SK-N-SH (cell line): ENCODE measurements at regions not wholly inside any gene's neighbourhood (a gene's known extent, or its start where the extent isn't known, plus 50 kb on each side); places are given as distances from the start of the nearest gene placed in this dataset.

ENCODE experiments used
- CTCF ChIA-PET: fragments of 300-600, 350-600 bp; formaldehyde crosslinking; extraction: SDS; loops from one replicate; lab custom pipeline; 2021; lab: Yijun Ruan, JAX
- POLR2A ChIA-PET: fragments of 350-600 bp; sonication (Branson Sonifier 250); formaldehyde crosslinking; extraction: SDS; loops from one replicate; lab custom pipeline; 2020; ENCODE audit warnings: antibody characterized with exemption, inconsistent platforms; lab: Yijun Ruan, JAX
- DNase-seq: peaks from one replicate; pipeline ENCODE4 v3.0.0; 2012
- H2AFZ ChIP-seq: fragments of 200-600 bp; sonication (generic); 2 replicates; pipeline ENCODE4 v1.8.1; 2016; ENCODE audit warnings: antibody characterized with exemption, mild to moderate bottlenecking, low read depth
- H3F3A ChIP-seq: fragments of 200-600 bp; sonication (generic); replicated peaks from 2 replicates; pipeline ENCODE3; 2016; ENCODE audit warnings: antibody characterized with exemption, mild to moderate bottlenecking; ENCODE audit not compliant: insufficient read depth
- H3K27ac ChIP-seq, 2 experiments: fragments of 200-500 bp in 1 of 2; fragments of 200-600 bp in 1 of 2; sonication (Bioruptor generic) in 1 of 2; sonication (generic), shearing (Covaris generic) in 1 of 2; 2 replicates each; pipeline versions ENCODE4 v1.5.1 to v1.6.1; 2014 to 2016; ENCODE audit warnings: low read depth in 2 of 2, inconsistent platforms in 1 of 2, low read length in 1 of 2, mild to moderate bottlenecking in 1 of 2, mixed read lengths in 1 of 2
- H3K27me3 ChIP-seq: fragments of 200-600 bp; sonication (generic), shearing (Covaris generic); 2 replicates; pipeline ENCODE4 v1.6.1; 2016; ENCODE audit warnings: mixed run types; ENCODE audit not compliant: insufficient read depth
- H3K36me3 ChIP-seq, 2 experiments: fragments of 200-500 bp in 1 of 2; fragments of 200-600 bp in 1 of 2; sonication (Bioruptor generic) in 1 of 2; sonication (generic) in 1 of 2; replicated peaks in 1 of 2; 2 replicates each; pipeline versions ENCODE3 to v1.5.1; 2014 to 2016; ENCODE audit warnings: low read length in 1 of 2, mild to moderate bottlenecking in 1 of 2; ENCODE audit not compliant: insufficient read depth in 2 of 2, control insufficient read depth in 1 of 2
- H3K4me1 ChIP-seq, 2 experiments: fragments of 200-500 bp in 1 of 2; fragments of 200-600 bp in 1 of 2; sonication (Bioruptor generic) in 1 of 2; sonication (generic), shearing (Covaris generic) in 1 of 2; 2 replicates each; pipeline versions ENCODE4 v1.5.1 to v1.6.1; 2014 to 2016; ENCODE audit warnings: low read depth in 1 of 2, low read length in 1 of 2, mixed run types in 1 of 2; ENCODE audit not compliant: insufficient read depth in 2 of 2, control insufficient read depth in 1 of 2
- H3K4me2 ChIP-seq: fragments of 200-600 bp; sonication (generic), shearing (Covaris generic); 2 replicates; pipeline ENCODE4 v1.6.1; 2017; ENCODE audit warnings: mixed run types
- H3K4me3 ChIP-seq, 2 experiments: fragments of 200-500 bp in 1 of 2; fragments of 200-600 bp in 1 of 2; sonication (Bioruptor generic) in 1 of 2; sonication (generic), shearing (Covaris generic) in 1 of 2; 2 replicates each; pipeline versions ENCODE4 v1.5.1 to v1.8.1; 2014 to 2016; ENCODE audit warnings: low read depth in 2 of 2, inconsistent platforms in 1 of 2, low read length in 1 of 2, mild to moderate bottlenecking in 1 of 2, mixed read lengths in 1 of 2, moderate library complexity in 1 of 2
- H3K79me2 ChIP-seq: fragments of 200-600 bp; sonication (generic); 2 replicates; pipeline ENCODE4 v1.8.1; 2017; ENCODE audit warnings: mild to moderate bottlenecking; ENCODE audit not compliant: insufficient read depth
- H3K9ac ChIP-seq: fragments of 200-600 bp; sonication (generic); 2 replicates; pipeline ENCODE4 v1.6.1; 2017; ENCODE audit warnings: mixed run types
- H3K9me2 ChIP-seq: fragments of 200-600 bp; sonication (generic); 2 replicates; pipeline ENCODE4 v1.6.1; 2017; ENCODE audit warnings: mixed run types
- H3K9me3 ChIP-seq: fragments of 200-600 bp; sonication (generic); 2 replicates; pipeline ENCODE4 v1.6.1; 2017; ENCODE audit warnings: mixed run types, mild to moderate bottlenecking, moderate library complexity
- H4K20me1 ChIP-seq: fragments of 200-600 bp; sonication (generic); 2 replicates; pipeline ENCODE4 v1.6.1; 2017; ENCODE audit warnings: mild to moderate bottlenecking, mixed run types; ENCODE audit not compliant: insufficient read depth
- ELF1 ChIP-seq: IDR thresholded peaks from 2 replicates; pipeline ENCODE4 v1.4.0; 2012
- EP300 ChIP-seq, 2 experiments: IDR thresholded peaks; 2 replicates each; pipeline versions ENCODE4 v1.4.0 to v1.6.1; 2012; ENCODE audit warnings: borderline replicate concordance in 1 of 2, low read depth in 1 of 2, low read length in 1 of 2
- EZH2phosphoT487 ChIP-seq: fragments of 200-600 bp; sonication (generic); IDR thresholded peaks from 2 replicates; pipeline ENCODE4 v1.6.1; 2017; ENCODE audit warnings: low read depth, mixed run types, mild to moderate bottlenecking, antibody characterized with exemption, moderate library complexity, borderline replicate concordance
- FOXJ3 ChIP-seq: sonication (generic); formaldehyde crosslinking; IDR thresholded peaks from 2 replicates; pipeline ENCODE4 v1.5.1; 2020; ENCODE audit warnings: mild to moderate bottlenecking, missing genetic modification reagents
- NRF1 ChIP-seq: IDR thresholded peaks from 2 replicates; pipeline ENCODE4 v1.6.1; 2012; ENCODE audit warnings: low read depth, mild to moderate bottlenecking, low read length
- POLR2AphosphoS5 ChIP-seq: IDR thresholded peaks from 2 replicates; pipeline ENCODE4 v1.6.1; 2012; ENCODE audit warnings: low read depth, low read length
- RCOR1 ChIP-seq: fragments of 150-350 bp; IDR thresholded peaks from 2 replicates; pipeline ENCODE4 v1.6.1; 2017; ENCODE audit warnings: antibody characterized with exemption, low read length
- RFX5 ChIP-seq: IDR thresholded peaks from 2 replicates; pipeline ENCODE4 v1.6.1; 2012; ENCODE audit warnings: mild to moderate bottlenecking, improper control_type of control experiment, low read length
- SIN3A ChIP-seq: IDR thresholded peaks from 2 replicates; pipeline ENCODE4 v1.6.1; 2012; ENCODE audit warnings: low read depth, mild to moderate bottlenecking, low read length, moderate library complexity, borderline replicate concordance
- TCF12 ChIP-seq: IDR thresholded peaks from 2 replicates; pipeline ENCODE4 v1.4.0; 2012
- TEAD4 ChIP-seq: IDR thresholded peaks from 2 replicates; pipeline ENCODE4 v1.4.0; 2012; ENCODE audit warnings: mild to moderate bottlenecking, borderline replicate concordance; ENCODE audit not compliant: insufficient read depth
- USF1 ChIP-seq: IDR thresholded peaks from 2 replicates; pipeline ENCODE4 v1.4.0; 2012; ENCODE audit warnings: low read depth, borderline replicate concordance
- YY1 ChIP-seq: IDR thresholded peaks from 2 replicates; pipeline ENCODE4 v1.4.0; 2012; ENCODE audit warnings: low read depth, mild to moderate bottlenecking
- WGBS: methylation state at CpG from one replicate; pipeline ENCODE4 v1.1.6; 2017; ENCODE audit warnings: low lambda C conversion rate; 5-methylcytosine and 5-hydroxymethylcytosine counted together
- TF ChIP-seq, protein P1 (sequence below): IDR thresholded peaks from 2 replicates; pipeline ENCODE4 v1.4.0; 2012; ENCODE audit warnings: low read depth, borderline replicate concordance
- TF ChIP-seq, protein P2 (sequence below): fragments of 200-600 bp; sonication (generic); IDR thresholded peaks from 2 replicates; pipeline ENCODE4 v1.6.1; 2017; ENCODE audit warnings: antibody characterized with exemption, mild to moderate bottlenecking, moderate library complexity

- TF ChIP-seq, protein P1, sequence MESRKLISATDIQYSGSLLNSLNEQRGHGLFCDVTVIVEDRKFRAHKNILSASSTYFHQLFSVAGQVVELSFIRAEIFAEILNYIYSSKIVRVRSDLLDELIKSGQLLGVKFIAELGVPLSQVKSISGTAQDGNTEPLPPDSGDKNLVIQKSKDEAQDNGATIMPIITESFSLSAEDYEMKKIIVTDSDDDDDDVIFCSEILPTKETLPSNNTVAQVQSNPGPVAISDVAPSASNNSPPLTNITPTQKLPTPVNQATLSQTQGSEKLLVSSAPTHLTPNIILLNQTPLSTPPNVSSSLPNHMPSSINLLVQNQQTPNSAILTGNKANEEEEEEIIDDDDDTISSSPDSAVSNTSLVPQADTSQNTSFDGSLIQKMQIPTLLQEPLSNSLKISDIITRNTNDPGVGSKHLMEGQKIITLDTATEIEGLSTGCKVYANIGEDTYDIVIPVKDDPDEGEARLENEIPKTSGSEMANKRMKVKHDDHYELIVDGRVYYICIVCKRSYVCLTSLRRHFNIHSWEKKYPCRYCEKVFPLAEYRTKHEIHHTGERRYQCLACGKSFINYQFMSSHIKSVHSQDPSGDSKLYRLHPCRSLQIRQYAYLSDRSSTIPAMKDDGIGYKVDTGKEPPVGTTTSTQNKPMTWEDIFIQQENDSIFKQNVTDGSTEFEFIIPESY, result no peak
- no peak for TF ChIP-seq POLR2AphosphoS5
Observed at GRCh38 chr2:234419726-234420125, 77.2 kb downstream of the ARL4C start (continued).

GRCh38 chr2:234415706-234416105 lies 81.2 kb downstream of the ARL4C start:
- CTCF ChIA-PET, result no interaction called here
- POLR2A ChIA-PET, result no interaction called here

More at GRCh38 chr2:234415706-234416105, 81.2 kb downstream of the ARL4C start:
- no peak for TF ChIP-seq FOXJ3
- no peak for TF ChIP-seq NRF1
- no peak for TF ChIP-seq TEAD4
- TF ChIP-seq ELF1, result no peak
- no peak for TF ChIP-seq EP300 (IDR thresholded peaks at IDR 0.05; ENCODE audit: borderline replicate concordance in 1 of 2, low read depth in 1 of 2, low read length in 1 of 2)
- no peak for TF ChIP-seq SIN3A
- TF ChIP-seq, protein P2, sequence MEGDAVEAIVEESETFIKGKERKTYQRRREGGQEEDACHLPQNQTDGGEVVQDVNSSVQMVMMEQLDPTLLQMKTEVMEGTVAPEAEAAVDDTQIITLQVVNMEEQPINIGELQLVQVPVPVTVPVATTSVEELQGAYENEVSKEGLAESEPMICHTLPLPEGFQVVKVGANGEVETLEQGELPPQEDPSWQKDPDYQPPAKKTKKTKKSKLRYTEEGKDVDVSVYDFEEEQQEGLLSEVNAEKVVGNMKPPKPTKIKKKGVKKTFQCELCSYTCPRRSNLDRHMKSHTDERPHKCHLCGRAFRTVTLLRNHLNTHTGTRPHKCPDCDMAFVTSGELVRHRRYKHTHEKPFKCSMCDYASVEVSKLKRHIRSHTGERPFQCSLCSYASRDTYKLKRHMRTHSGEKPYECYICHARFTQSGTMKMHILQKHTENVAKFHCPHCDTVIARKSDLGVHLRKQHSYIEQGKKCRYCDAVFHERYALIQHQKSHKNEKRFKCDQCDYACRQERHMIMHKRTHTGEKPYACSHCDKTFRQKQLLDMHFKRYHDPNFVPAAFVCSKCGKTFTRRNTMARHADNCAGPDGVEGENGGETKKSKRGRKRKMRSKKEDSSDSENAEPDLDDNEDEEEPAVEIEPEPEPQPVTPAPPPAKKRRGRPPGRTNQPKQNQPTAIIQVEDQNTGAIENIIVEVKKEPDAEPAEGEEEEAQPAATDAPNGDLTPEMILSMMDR, result no peak
- no peak for TF ChIP-seq RFX5
- TF ChIP-seq RCOR1, result no peak
- no peak for TF ChIP-seq YY1
- no peak for TF ChIP-seq TCF12
- TF ChIP-seq USF1, result no peak
- TF ChIP-seq EZH2phosphoT487, result no peak
- H3K9ac ChIP-seq, result no peak overlapping the region
- 60% methylated on average over 4 of the region's 4 CpGs for WGBS
- no peak for DNase-seq
- no peaks in the 10 kb centered on the region for H3K9me3 ChIP-seq
- no peaks in the 10 kb centered on the region for H3K9me2 ChIP-seq
- no peaks in the 10 kb centered on the region; a peak in 1 of 4 replicates for H3K4me1 ChIP-seq
- no peaks in the 10 kb centered on the region for H3K27me3 ChIP-seq
- H3K4me3 ChIP-seq, result no peak overlapping the region
- no peaks in the 10 kb centered on the region for H3K36me3 ChIP-seq
- H2AFZ ChIP-seq, result no peak overlapping the region
- H3F3A ChIP-seq, result no peaks in the 10 kb centered on the region
- H3K79me2 ChIP-seq, result no peaks in the 10 kb centered on the region
- no peak overlapping the region for H3K27ac ChIP-seq
- H4K20me1 ChIP-seq, result no peaks in the 10 kb centered on the region
- H3K4me2 ChIP-seq, result no peak overlapping the region
